HFFc6 (cell line): ENCODE measurements at regions not wholly inside any gene's neighbourhood (a gene's known extent, or its start where the extent isn't known, plus 50 kb on each side); places are given as distances from the start of the nearest gene placed in this dataset.

ENCODE experiments used
- DNase-seq: peaks from one replicate; pipeline ENCODE4 v3.0.0-alpha.2; 2018
- H3K27ac Mint-ChIP-seq: 2 replicates; pipeline ENCODE4 v1.8.0; 2020; ENCODE audit warnings: mild to moderate bottlenecking, mixed read lengths
- H3K27me3 Mint-ChIP-seq: 2 replicates; pipeline ENCODE4 v1.8.0; 2021; ENCODE audit warnings: mild to moderate bottlenecking, moderate library complexity, mixed read lengths; ENCODE audit not compliant: insufficient read depth
- H3K36me3 Mint-ChIP-seq: 2 replicates; pipeline ENCODE4 v1.8.0; 2021; ENCODE audit warnings: low read depth, mixed read lengths
- H3K4me1 Mint-ChIP-seq: 2 replicates; pipeline ENCODE4 v1.8.0; 2020; ENCODE audit warnings: low read depth, mixed read lengths
- H3K4me3 Mint-ChIP-seq: 2 replicates; pipeline ENCODE4 v1.8.0; 2020; ENCODE audit warnings: mild to moderate bottlenecking, moderate library complexity, mixed read lengths
- H3K9me3 Mint-ChIP-seq: 2 replicates; pipeline ENCODE4 v1.8.0; 2020; ENCODE audit warnings: mild to moderate bottlenecking, mixed read lengths
- TF ChIP-seq, protein P1 (sequence below): fragments of 200-600 bp; sonication (generic); IDR thresholded peaks from 2 replicates; pipeline ENCODE4 v1.5.0; 2021; ENCODE audit warnings: antibody characterized with exemption, mild to moderate bottlenecking

DNA sequence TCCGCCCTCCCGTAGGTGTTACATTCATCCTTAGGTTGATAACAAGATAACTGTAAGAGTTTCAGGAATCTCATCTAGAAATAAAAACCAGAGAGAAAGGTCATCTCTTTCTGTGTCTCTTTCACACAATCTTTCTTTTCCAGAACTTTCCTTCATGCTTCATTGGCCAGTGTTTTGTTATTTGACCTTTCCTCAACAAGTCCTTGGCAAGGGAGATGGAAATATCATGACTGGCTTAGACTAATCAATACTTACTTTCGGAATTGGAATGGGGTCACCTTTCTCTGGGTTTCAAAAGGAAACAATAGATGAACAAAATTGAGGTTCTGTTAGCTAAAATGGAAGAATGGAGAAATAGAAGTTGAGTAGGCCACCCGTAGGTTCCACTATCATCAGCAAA, 72.9 kb upstream of the PPP2R5A start:
- H3K4me3 Mint-ChIP-seq, result no peak overlapping the region
- peaks cover 13% of the 10 kb centered on the region for H3K27me3 Mint-ChIP-seq
- TF ChIP-seq, protein P1, sequence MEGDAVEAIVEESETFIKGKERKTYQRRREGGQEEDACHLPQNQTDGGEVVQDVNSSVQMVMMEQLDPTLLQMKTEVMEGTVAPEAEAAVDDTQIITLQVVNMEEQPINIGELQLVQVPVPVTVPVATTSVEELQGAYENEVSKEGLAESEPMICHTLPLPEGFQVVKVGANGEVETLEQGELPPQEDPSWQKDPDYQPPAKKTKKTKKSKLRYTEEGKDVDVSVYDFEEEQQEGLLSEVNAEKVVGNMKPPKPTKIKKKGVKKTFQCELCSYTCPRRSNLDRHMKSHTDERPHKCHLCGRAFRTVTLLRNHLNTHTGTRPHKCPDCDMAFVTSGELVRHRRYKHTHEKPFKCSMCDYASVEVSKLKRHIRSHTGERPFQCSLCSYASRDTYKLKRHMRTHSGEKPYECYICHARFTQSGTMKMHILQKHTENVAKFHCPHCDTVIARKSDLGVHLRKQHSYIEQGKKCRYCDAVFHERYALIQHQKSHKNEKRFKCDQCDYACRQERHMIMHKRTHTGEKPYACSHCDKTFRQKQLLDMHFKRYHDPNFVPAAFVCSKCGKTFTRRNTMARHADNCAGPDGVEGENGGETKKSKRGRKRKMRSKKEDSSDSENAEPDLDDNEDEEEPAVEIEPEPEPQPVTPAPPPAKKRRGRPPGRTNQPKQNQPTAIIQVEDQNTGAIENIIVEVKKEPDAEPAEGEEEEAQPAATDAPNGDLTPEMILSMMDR, result no peak
- H3K27ac Mint-ChIP-seq, result no peak overlapping the region
- H3K36me3 Mint-ChIP-seq, result no peaks in the 10 kb centered on the region
- no peaks in the 10 kb centered on the region for H3K9me3 Mint-ChIP-seq
- no peak for DNase-seq
- H3K4me1 Mint-ChIP-seq, result no peaks in the 10 kb centered on the region

DNA sequence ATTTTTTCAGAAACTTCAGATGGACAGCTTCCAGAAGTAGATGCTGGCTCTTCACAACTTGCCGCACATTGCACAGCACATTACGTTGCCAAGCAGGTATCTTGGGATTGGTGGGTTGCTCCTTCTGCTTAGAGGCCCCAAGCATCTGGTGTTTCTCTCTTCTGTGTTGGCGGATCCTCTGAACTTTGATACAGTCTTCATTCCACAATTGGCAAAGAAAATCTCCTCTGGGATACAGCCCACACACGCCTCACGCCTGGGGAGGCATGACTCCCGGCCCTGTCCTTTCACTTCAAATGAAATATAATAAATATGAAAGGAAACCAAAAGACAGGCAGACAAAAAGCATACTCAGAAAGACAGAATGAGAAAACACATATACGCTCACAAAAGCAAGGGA, 72.3 kb upstream of the PPP2R5A start:
- Mint-ChIP-seq H3K36me3 (no peaks in the 10 kb centered on the region), H3K27me3 (peaks cover 13% of the 10 kb centered on the region), H3K4me1 (no peaks in the 10 kb centered on the region), H3K27ac (no peak overlapping the region), H3K9me3 (no peaks in the 10 kb centered on the region), H3K4me3 (no peak overlapping the region)
- no peak for DNase-seq
- TF ChIP-seq, protein P1, result no peak

DNA sequence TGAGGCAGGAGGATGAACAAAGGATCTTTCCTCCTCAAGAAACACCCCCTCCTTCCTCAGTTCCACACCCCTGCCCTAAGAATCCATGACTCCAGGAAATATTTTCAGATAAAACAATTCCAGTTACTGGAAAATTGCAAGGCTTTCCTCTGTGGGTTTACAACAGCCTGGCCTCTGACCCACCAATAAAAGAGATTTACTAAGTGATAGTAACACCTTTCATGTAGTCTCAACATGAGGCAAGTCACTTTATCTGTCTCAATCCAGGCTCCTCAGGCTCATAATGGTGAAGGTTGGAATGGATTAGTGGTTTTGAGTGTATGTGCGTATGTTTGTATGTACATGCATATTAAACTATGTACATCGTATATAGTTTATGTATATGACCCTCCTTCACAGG, 71.4 kb upstream of the PPP2R5A start:
- Mint-ChIP-seq H3K36me3 (no peaks in the 10 kb centered on the region), H3K27me3 (peaks cover 13% of the 10 kb centered on the region), H3K27ac (no peak overlapping the region), H3K9me3 (no peaks in the 10 kb centered on the region), H3K4me1 (peaks cover 5% of the 10 kb centered on the region), H3K4me3 (no peak overlapping the region)
- TF ChIP-seq, protein P1, result no peak
- no peak for DNase-seq

DNA sequence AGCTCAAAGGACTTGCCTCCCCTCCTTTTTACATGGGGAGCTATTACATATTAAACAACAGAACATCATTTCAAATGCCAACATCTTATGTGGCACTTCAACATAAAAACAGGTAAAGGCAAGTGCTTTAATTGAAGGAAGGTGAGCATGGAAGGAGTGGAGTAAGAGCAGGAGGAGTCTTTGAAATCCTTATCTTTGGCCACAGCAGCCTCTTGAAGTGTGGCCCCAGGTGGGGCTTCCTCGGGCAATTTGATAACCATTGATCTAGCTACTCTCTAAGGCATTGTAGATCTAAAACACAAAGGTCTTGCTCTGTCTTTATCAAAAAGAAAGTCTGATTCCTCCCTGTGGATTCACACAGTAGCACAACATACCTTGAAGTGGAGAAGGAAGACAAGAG, 70.9 kb upstream of the PPP2R5A start:
- no peak overlapping the region for H3K27ac Mint-ChIP-seq
- H3K9me3 Mint-ChIP-seq, result no peaks in the 10 kb centered on the region
- no peak for DNase-seq
- TF ChIP-seq, protein P1, result no peak
- H3K36me3 Mint-ChIP-seq, result no peaks in the 10 kb centered on the region
- no peak overlapping the region for H3K4me3 Mint-ChIP-seq
- peaks cover 11% of the 10 kb centered on the region for H3K4me1 Mint-ChIP-seq
- peaks cover 11% of the 10 kb centered on the region for H3K27me3 Mint-ChIP-seq

DNA sequence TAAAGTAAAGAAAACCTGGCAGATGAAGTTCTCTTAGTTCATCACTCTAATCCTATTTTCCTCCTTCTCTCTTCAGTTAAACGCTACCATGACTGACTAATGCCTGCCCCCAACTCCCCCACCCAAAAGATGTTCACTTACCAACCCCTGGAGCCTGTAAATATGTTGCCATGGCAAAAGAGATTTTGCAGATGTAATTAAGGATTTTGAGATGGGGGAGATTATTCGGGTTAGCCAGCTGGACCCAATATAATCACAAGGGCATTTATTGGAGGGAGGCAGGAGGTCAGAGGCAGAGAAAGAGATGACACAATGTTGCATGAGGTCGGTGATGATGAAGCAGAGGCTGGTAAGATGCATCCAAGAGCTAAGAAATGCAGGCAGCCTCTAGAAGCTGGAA, 69.3 kb upstream of the PPP2R5A start:
- Mint-ChIP-seq H3K9me3 (no peaks in the 10 kb centered on the region), H3K27me3 (peaks cover 12% of the 10 kb centered on the region), H3K36me3 (no peaks in the 10 kb centered on the region), H3K4me1 (peaks cover 19% of the 10 kb centered on the region), H3K4me3 (no peak overlapping the region), H3K27ac (no peak overlapping the region)
- TF ChIP-seq, protein P1, result no peak
- DNase-seq, result no peak

DNA sequence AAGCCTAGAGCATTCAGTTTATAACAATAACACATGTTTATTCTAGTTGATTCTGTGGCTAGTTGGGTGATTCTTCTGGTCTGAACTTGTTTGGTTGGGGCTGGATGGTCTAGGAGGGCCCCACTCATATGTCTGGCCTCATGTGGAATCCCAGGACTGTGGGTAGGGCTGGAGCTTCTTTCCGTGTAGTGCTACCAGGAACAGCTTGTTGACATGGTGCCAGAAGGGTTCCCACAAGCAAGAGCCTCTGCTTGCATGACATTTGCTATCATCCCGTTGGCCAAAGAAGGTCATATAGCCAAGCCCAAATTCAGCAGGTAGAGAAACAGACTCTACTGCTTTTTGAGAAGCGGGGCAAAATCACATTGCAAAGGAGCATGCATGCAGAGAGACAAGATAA, 67.6 kb upstream of the PPP2R5A start:
- Mint-ChIP-seq H3K4me1 (peaks cover 19% of the 10 kb centered on the region), H3K36me3 (no peaks in the 10 kb centered on the region), H3K4me3 (no peak overlapping the region), H3K27me3 (peaks cover 12% of the 10 kb centered on the region), H3K27ac (no peak overlapping the region), H3K9me3 (no peaks in the 10 kb centered on the region)
- TF ChIP-seq, protein P1, result no peak
- no peak for DNase-seq
